HS-5 (cell line): ENCODE measurements at regions not wholly inside any gene's neighbourhood (a gene's known extent, or its start where the extent isn't known, plus 50 kb on each side); places are given as distances from the start of the nearest gene placed in this dataset.

ENCODE experiments used
- DNase-seq: peaks from one replicate; pipeline ENCODE4 v3.0.0-alpha.2; 2012; ENCODE audit warnings: low read depth

DNA sequence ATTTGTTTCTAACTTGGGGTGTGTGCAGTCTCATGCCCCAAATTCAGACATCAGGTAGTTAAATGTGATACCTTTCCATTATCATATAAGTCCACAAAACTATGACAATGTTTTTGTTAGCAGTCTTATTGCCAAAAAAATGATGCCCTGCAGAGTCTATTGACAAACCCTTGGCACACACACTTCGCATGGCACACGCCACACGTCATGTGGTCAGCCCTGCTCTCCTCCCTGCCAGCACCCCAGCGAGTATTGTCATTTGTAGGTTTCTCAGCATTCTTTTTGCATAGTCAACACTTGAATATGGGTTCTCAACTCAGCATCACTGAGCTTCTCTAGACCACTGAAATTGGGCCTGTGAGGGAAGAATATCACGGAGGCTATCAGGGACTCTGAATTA is 356.0 kb downstream of the INHBA start:
- no peak for DNase-seq

DNA sequence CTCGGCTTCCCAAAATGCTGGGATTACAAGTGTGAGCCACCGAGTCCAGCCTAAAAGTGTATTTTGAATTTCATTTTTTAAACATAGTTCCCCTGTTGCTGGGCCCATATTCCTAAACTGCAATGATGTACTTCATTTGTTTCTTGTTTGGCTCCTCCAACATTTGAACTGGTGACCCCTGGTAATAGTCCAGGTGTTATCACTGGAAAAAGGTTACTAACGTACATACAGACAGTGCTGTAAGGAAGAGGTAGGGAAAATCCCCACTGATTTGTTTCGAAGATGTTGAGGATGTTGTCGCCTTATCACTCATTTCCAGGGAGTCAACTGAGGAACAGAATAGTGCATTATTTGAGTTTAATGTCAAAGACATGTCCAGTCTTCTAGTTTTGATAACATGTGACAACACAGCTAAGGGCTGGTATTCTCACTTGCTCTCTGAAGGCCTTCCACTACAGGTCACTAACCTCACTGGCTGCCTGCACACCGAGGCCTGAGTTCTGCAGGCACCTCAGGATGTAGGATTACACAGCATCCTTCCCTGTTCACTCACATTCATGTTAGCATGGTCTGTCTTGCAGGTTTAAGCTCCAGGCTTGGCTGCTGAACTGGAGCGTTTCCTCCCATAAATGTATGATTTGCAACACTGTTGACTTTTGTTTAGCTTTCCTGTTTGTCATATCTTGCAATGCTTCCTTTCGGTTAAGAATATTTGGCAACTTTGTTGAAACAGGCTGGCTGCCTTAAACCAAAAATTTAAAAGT is 362.8 kb downstream of the INHBA start:
- DNase-seq: no peak

DNA sequence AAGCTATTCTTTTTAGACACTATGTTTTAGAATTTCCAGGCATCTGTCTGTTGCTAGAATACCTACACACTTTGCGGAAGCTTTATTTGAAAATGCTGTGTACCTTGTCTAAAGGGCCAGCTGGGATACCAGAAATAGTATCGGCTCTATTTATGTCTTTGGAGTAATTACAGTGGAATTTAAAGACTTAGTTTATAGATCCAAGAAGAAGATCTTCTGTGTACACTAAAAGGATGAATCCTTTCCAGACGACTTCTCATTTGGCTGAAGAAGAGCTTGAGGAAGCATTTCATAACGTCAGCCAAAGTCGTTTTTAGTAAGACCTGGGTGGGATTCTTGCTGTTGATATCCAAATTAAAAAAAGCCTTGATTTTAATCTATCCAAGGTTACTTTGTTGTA is 365.9 kb downstream of the INHBA start:
- no peak for DNase-seq

DNA sequence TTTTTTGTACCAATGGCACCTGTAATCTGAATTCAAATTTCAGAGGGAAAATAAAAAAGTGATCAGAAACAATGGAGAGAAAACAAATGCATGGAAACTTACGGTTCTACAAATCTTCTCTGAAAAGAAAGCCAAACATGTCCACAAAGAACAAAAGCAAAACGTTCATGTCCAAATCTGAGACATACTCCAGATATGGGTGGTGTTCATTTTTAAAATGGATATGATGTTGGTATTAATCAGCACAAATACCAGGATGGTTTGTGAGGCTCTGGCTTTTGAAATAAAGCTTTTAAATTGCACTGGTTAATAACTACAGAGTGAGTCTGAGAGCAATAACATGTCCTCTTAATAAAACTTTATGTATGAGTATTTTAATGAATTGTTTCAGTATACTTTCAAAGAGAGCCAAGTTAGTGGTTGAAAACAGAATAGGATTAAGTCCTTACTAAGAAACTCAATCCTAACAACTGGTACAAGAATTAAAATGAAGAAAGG is 366.4 kb downstream of the INHBA start:
- no peak for DNase-seq

DNA sequence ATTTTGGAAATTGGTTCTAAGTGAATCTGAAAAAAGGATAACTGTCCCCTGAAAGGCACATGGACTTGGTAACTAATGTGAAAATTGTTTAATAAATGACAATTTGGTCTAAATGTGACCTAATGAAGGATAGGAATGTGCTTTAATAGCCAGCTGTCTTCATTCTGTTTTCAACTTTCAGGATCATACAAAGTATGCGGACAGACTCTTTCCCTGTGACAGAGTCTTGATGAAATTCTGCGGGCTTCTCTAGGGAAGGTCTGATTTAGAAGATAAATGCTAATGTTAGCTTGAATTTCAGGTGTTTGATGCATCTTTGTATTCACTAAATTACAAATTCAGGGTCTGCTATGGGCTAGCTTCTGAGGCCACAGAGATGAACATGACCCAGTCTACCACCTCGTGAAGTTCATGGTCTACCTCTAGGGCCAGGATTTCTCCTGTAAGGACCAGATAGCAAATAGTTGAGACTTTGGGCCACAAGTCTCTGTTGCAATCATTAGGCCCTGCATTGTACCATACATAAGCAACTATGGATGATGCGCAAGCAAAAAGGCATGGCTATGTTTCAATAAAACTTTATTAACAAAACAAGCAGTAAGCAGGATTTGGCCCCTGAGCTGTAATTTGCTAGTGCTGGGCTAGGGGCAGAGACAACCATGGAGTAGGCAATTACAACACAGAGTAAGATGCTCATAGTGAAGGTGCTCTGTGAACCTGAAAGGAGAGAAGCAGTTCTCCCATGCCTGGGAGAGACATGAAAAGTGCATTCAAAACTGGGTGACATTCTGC is 368.6 kb downstream of the INHBA start:
- DNase-seq: no peak

DNA sequence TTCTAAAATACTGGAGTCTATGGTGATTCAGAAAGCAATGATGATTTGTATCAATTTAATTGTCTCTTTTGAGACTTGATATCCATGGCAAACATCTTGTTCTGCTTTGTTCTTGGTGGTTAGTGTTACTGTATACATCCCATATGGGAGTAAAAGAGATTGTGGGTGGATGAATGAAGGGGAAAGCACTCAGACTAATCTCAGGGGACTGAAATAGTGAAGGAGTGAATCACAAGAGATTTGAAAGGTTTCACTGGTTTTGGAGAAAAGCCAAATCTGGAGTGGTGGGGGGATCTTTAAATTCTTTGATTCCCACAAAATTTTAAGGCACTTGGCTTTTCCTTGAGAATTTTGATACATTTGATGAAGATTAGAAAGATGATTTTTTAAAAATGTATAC is 369.4 kb downstream of the INHBA start:
- DNase-seq: peak; percentile 90

DNA sequence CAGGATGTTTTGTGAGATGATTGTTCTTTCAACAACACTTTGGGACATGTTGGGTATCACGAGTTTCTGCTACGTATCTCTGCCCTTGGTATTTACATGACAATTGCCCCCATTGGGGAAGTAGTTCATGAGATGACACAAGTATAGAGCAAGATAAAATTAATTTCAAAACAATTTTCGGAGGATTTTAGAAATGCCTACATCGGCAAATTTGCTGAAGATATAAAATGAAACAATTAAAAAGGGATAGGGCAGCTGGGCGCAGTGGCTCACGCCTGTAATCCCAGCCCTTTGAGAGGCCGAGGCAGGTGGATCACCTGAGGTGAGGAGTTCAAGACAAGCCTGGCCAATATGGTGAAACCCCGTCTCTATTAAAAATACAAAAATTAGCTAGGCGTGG is 371.7 kb downstream of the INHBA start:
- DNase-seq: no peak

DNA sequence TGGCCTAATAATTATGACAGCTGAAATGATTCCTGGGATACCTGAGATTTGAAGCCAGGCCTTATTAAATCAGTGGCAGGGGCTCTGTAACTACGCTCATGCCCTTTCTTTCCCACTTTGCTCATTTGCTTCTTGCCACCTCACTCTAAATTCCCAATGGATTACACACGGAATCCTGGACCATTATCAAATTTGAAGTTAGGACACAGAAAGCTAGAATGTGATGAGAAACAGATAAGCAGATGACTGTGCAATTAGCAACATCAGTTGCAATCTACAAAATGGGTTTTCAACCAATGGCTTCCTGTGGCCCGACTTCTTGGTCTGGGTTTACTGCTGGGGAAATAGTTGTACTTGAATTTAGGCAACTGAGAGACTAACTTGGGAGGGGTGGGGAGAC is 374.3 kb downstream of the INHBA start:
- DNase-seq: no peak

DNA sequence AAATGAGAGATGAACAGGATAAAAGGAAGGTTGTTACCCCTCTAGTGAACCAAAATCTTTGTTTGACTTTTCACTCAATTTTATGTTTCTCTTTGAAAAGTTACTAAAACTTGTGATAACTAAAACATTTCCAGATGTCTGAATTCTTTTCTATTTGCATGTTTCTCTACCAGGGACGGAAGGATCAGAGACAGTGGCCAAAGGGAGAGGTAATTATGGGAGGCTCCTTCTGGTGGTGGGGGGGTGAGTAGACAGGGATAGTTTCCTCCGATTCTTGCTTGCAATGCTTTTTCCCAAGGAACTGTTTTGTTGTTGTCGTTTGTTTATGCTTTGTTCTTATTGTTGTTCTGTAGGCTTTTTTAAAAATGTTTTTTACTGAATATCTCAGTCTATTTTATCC is 374.8 kb downstream of the INHBA start:
- no peak for DNase-seq

DNA sequence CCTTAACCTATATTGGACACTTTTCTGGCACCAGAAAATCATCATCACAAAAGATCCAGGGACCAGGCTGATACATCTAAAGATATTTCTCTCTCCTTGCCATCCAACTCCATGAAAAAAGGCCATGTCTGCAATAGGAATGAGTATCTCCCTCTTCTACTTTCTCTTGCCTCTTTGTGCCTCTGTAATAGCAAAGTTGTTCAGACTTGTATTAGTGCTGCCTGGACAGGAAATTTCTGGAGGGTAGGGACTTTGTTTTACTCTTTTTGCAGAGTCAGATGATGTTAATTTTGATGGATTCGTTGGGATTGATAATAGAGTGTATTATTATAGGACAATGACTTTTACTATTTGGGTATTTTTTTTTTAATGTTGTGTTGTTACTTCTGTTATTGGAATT is 376.3 kb downstream of the INHBA start:
- no peak for DNase-seq

DNA sequence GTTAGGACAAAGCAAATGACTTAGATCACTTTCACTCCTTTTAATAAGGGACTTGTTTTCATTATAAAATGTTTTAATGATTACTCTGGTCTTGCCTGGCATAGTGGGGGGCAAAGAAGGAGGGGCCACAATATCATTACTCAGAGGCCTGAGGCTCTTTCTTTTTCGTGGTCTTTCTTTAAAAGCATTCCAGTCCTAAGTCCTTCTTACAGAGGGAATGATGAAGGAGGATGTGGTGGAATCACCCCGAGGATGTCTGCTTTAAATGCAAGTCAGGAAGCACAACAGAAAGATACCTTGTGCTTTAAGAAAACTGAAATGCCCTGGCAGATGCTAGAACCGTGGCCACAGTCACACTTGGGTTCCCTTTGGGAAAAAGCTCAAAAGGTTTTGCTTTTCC is 379.1 kb downstream of the INHBA start:
- no peak for DNase-seq

DNA sequence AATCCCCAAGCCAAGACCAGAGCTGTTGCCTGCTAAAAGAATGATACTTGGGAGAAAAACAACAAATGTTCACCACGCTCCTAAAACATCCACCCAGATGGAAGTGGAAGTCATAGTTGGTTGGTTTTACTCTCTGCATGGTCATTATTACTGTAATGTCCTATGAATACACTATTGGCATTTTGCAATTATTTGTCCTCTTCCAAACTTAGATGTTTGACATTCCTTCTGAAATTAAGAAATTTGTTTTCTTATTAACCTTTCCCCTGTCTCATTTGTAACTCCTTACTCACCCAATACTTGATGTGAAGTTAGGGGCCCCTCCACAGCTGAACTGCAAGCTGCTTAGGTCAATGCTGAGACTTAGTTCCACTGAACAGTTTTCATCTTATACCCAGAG is 383.3 kb downstream of the INHBA start:
- no peak for DNase-seq

DNA sequence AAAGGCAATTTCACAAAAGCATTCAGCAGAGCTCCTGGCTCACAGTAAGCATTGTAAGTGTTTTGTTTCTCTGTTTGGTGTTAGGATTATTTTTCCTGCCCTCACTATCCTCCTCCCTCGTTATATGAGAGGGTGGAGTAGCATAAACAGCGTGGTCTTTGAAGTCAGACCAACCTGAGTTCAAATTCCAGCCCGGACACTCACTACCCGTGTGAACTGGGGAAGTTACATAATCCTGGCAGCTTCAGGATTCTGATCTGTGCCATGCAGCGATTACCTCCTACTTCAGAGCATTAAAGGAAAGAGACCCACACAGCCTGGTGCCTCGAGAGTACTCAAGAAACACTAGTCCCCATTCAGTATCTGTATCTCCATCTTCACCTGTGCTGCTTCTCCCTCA is 386.5 kb downstream of the INHBA start:
- DNase-seq: no peak

DNA sequence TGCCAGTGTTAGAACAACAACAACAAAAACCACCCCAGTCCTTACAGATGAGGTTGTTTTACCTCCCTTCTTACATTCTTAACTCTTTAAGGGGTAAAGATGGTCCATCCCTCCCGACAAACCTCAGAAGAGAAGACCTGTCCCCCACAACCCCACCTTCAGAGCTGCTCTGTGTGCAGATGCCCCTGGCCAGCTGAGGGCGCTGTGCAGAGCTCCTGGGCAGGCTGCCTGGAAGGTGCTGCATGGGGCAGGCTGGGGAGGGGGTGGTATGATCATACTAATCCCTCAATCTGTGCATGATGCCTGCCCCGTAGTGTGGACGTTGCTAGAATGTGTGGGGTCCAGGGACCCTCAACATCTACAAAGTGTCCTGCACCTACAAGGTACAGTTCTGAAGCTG is 387.1 kb downstream of the INHBA start:
- DNase-seq: no peak

DNA sequence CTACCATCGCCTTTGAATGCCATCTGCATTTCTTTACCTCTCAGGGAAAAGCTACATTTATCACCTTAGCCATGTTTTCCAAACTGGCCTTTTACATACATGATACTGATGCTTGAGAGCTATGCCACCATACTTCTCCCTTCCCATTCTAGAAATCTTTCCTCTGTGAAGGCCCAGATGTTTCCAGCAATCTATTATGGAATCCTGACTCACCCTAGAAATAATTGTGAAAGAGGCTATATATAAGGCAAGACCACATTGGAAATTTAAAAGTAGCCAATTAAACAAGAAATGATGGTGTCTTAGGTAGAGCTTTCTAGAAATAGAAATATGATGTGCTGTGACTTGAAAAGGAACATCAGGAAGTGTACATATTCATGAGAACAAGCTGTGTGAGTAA is 389.7 kb downstream of the INHBA start:
- peak; percentile 25 for DNase-seq

DNA sequence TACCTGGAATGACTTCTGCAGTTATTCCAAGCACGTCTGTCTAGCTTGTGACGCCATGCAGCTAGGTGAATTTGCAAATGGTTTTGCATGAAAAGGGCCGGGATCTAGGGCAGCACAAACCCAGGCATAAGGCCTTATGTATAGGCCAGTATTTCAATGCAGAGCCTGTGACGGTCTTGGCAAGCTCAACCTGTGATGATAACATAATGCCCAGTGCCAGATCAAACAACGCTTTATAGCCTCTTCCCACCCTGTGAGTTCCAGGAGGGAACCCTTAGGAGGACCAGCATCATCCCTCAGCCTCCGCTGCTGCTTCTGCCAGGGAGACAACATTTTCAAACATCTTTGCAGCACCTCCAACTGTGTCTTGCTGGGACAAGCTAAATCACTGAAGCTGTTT is 390.7 kb downstream of the INHBA start:
- DNase-seq: no peak

DNA sequence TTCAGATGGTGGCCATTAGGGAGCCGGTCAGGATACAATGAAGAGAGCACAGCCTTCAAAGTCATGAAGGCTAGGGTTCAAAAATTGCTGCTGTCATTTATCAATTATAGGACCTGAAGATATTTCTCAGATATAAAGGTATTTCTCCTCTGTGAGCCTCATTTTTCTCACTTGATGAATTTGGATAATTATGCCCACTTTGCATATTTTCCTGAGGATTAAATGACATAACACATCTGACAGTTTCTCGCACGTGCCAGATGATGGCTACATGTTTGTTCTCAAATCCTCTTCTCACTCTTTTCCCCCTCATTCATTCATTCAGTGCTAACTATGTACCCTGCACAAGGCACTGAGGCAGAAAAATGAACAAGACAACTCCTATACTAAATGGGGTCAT is 391.6 kb downstream of the INHBA start:
- no peak for DNase-seq

DNA sequence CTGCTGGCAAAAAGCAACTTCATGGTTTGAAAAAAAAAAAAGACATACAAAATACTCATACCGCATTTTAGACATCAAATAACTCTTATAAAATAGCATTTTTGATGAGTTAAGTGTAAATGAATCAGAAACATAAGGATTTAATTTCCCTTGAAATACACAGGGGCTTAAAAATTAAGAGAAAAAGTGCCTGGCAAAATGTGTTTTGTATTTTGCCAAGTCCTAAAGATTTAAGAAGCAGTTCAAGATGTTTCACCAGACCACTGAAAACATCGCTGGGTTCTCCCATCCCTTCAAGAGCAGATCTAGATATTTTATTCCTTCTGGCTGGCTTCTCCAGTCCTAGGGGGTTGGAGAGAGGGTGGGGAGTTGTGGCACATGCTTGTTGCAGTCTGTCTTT is 396.4 kb downstream of the INHBA start:
- no peak for DNase-seq

DNA sequence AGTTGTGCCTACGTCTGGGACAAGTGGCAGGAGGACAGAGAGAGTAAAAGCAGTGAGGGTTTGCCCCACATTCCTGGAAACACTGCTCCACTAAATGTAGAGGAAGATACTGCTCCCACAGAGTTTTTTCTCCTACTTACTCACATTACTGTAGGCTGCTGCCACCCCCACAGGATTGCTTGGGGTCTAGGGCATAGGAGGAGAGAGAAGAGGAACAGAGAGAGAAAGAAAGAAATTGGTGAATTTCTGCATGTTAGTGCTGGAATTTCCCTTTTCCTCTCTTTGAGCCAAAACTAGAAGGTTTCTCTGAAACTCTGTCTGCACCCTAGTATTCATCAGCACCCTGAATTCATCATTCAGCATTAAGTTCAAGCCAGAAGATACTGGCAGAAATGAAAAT is 397.9 kb downstream of the INHBA start:
- no peak for DNase-seq

DNA sequence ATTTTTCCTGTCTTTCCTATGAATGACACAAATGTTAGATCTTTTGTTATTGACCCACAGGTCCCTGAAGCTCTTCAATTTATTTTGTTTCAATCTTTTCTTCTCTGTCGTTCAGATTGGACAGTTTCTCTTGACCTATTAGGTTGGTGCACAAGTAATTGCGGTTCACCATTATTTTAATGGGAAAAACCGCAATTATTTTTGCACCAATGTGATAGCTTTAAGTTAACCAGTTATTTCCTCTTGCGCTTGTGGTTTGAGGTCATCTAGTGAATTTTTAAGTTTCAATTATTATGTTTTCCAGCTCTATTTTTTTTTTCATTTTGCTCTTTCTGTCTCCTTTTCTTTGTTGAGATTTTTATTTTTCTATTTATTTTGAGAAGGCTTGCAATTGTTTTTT is 399.2 kb downstream of the INHBA start:
- DNase-seq: no peak

DNA sequence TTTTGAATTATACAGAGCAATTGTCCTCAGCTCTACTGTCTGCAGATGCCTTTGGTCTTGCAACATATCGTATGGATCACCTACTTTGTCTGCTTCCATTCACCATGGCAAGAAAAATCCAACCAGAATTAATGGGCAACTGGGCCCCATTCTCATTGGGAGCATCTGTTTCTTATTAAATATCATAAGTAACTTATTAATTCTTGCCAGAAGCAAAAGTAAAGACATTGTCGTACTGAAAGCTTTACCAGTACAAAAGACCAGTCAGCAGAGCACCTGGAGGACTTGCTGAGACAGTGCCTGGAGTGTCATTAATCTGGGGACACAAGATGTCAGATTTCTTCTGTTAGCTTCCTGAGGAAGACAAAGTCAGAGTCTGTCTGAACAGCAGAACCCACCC is 404.5 kb downstream of the INHBA start:
- DNase-seq: no peak

DNA sequence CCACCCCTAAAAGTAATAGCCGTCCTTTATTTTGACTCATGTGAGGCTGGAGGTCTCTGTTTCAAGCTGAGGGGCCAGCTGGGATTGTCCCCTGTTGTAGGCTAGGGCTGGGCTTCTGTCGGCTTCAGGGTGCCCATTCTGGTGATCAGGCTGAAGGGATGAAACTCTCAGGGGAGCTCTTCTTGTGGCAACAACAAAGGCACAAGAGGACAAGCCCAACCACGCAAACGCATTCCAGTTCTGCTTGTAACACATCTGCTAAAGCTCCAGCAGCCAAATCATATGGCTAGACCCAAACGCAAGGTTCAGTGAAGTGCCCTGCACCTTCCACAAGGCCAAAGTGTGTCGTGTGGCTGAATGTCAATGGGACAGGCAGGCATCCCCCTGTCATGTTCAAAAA is 405.7 kb downstream of the INHBA start:
- DNase-seq: no peak

DNA sequence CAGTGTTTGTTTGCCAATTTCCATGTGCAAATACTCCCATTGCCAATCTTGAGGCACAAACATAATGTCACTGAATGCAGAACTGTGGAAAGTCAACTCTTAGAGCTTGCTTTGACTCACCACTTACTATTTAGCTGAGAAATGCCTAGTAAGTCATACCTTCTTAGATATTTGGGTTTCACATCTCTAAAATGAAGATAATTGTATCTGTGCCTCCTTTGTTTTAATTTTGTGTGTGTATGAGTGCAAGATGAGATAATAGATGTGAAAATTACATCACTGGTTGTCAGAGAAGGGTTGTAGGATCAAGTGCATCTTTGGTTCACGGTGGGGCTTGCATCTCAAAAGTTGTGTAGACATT is 407.5 kb downstream of the INHBA start:
- DNase-seq: no peak
